NAMALWA (cell line): ENCODE measurements at regions not wholly inside any gene's neighbourhood (a gene's known extent, or its start where the extent isn't known, plus 50 kb on each side); places are given as distances from the start of the nearest gene placed in this dataset.
"Not testable (repeated sequence)": the region's sequence is repeated elsewhere in the genome, so short reads cannot be mapped to it uniquely, and the experiment has no call there.

Experiments used
- DNase-seq: peaks from one replicate; pipeline ENCODE4 v3.0.0-alpha.2; 2015; ENCODE audit warnings: low spot score

GRCh38 chr5:124512236-124512635 lies 234.2 kb downstream of the ZNF608 start:
- no peak for DNase-seq

DNA sequence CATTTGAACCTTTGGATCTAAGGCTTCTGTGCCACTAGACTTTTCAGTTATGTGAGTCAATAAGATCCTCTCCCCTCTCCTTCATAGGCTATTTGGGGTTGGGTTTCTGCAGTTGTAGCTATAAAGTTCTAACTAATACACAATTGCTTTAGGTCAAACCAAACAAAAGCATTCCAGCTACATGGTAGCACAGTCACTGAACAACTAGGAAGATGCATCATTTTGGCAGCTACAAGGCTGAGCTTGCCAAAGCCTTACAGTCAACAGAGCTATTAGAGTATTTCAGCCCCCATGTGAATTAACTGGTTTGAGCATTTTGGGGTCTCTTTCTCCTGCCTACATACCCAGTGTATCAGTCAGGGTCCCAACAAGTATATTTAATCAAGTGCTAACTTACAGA lies 234.6 kb downstream of the ZNF608 start:
- no peak for DNase-seq

- no peak for DNase-seq
Observed at GRCh38 chr5:124507688-124508087, 238.8 kb downstream of the ZNF608 start.

- DNase-seq = no peak
Observed at GRCh38 chr5:124504081-124504916, 242.1 kb downstream of the ZNF608 start.

GRCh38 chr5:124502551-124502950 lies 243.9 kb downstream of the ZNF608 start:
- DNase-seq = no peak

- not testable (repeated sequence) for DNase-seq
Observed at GRCh38 chr5:124499818-124500217, 246.6 kb downstream of the ZNF608 start.

GRCh38 chr5:124496968-124497367 lies 249.5 kb downstream of the ZNF608 start:
- DNase-seq = not testable (repeated sequence)

GRCh38 chr5:124494540-124495116 lies 251.8 kb downstream of the ZNF608 start:
- DNase-seq = no peak

- no peak for DNase-seq
Observed at GRCh38 chr5:124492444-124493224, 253.8 kb downstream of the ZNF608 start.

- DNase-seq = not testable (repeated sequence)
Observed at GRCh38 chr5:124490315-124490714, 256.1 kb downstream of the ZNF608 start.

- DNase-seq = no peak
Observed at GRCh38 chr5:124481419-124481818, 265.0 kb downstream of the ZNF608 start.

DNA sequence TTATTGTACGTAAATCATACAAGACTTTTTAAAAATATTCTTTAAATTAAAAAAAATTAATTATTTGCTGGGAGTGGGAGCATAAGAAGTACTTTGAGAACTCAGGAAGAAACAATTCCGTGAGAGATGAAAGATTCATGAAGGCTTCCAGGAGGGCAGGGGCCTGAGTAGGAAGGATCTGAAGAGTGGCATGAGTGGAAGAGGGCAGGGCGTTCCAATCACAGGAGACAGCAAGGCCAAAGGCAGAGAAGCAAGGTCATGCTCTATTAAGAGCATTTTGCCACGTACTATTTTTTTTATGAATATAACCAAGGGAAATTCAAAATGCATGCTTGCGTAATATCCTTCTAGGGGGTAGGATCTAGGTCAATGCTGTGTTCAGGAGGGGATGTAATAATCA lies 265.5 kb downstream of the ZNF608 start:
- no peak for DNase-seq

GRCh38 chr5:124480022-124480421 lies 266.4 kb downstream of the ZNF608 start:
- no peak for DNase-seq

DNA sequence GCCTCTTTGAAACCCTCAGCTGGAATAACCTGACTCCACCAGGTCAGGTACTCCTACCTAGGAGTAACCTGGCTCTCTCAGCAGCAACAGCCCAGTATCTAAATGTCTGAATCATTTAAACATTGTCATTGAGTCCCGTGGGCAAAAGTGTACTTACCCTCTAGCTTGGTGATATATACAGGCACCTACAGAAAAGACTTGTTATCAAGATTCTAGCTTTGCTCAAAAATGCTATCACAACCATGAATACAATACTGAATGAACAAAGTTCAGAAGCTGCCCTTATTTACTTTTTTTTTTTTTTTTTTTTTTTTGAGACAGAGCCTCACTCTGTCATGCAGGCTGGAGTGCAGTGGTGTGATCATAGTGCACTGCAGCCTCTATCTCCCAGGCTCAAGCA lies 268.2 kb downstream of the ZNF608 start:
- DNase-seq = no peak

- no peak for DNase-seq
Observed at GRCh38 chr5:124477577-124477976, 268.9 kb downstream of the ZNF608 start.

DNA sequence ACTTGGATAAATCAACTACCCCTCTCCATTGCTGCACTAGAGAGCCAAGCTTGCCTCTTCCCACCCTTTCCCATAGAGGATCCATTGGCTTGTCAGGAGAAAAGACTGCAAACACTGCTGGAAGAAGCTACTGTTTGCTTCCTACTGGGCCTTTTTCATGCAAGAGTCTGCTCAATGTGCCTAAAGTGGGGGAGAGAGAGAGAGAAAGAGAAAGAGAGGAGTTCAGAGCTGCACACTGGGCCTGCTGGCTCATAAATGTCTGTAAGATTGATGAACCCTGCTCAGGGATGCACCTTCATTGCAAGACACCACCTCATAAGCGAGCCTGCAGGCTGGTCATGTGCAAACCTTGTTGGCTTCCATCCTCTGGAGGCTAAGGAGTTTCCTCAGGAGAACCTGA lies 269.4 kb downstream of the ZNF608 start:
- no peak for DNase-seq

DNA sequence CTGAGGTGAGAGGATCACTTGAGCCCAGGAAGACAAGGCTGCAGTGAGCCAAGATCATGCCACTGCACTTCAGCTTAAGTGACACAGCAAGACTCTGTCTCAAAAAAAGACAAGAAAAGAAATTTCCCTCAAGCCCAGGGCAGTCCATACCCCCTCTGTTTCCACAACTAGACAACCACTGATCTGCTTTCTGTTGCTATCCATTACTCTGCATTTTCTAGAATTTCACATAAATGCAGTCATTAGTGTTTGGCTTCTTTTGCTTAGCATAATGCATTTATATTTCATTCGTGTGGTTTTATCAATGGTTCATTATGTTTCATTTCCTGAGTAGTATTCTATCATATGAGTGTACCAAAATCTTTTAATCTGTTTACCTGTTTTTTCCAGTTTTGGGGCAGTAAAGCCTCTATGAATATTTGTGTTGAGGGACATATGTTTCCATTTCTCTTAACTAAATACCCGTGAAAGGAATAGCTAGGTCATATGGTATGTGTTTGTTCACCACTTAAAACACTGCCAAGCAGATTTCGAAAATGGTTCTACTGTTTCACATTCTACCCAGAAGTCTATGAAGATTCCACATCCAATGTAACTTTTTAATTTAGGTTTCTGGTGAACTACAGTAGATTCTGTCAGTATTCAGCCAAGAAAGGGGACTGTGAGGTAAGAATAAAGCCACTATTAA lies 271.8 kb downstream of the ZNF608 start:
- DNase-seq = no peak

DNA sequence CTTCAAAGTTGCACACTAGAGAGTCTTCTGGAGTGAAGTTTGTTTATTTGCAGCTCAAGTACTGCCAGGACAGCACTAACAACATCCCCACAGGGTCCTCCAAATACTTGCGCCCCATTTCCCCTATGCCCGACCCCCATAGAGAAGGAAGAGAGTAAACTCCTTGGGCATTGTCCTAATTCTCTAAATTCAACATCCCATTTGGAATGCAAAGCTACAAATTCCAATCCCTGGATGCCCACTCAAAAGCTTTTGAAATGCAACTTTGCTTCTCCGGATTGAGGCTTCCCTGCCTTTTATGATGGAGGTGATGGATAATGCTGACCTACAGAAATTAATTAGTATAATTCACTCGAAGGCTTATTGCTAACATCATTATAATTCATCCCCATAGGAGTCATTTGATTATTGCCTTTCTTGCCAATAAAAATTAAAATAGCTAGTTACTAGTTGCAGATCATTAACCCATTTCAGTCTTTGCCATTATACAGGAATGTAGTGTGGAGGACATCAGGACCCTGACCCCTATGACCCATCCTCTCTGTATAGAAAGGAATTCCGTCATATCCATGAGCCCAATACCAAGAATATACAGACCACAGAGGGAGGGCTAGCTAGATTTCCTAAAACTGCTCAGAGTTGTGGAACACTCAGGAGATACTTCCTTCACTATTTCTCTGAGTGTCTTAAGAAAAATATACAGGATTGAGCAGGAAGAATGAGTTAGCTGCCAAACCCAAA lies 277.6 kb downstream of the ZNF608 start:
- no peak for DNase-seq

DNA sequence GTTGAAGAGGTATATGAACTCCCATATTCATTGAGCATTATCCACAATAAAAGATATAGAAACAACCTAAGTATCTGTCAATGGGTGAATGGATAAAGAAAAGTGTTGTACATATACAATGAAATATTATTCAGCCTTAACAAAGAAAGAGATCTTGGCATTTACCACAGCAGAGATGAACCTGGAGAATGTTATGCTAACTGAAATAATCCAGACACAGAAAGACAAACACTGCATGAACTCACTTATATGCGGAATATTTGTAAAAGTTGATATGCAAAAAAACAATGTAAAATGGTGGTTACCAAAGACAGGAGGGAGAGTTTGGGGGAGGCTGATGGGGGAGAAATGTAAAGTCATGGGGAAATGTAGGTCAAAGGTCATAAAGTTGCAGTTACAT lies 278.7 kb downstream of the ZNF608 start:
- no peak for DNase-seq

DNA sequence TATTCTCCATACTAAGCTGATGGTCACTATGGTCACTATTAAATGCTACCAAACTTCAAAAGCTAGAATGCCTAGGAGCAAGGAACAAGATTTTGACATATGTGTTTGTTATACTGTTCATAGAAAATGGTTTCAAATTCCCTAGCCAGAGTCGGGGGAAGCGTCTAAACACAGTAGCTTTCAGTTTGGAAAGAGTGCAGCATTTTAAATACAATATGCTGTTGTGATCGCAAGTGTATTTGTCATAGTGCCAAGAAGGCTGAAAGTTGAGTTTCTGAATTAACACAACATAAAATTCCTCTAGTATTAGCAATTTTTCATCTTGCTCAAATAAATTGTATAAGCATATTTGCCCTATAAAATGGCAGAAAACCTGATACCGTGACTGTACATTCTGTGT lies 280.4 kb downstream of the ZNF608 start:
- DNase-seq = no peak

- no peak for DNase-seq
Observed at GRCh38 chr5:124463851-124464250, 282.6 kb downstream of the ZNF608 start.

DNA sequence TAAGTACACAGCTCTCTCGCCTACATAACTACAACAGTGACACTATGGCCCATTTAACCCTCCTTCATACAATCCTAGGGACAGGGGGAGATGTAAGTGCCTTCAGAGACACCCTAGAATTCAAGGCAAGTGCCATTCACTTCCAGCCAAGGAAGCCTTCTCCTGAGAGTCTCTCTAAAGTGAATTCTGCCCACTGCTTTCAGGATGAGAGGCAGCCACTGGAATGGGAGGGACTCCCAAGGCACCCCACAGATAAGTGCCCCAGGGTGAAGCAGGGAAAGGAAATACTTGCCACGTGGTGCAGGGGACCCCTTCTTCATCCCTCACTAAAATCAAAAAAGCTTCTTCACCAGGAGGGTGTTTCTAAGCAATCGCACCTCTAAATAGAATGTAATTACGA lies 283.7 kb downstream of the ZNF608 start:
- no peak for DNase-seq
